Spleen (tissue), 11 donors: ENCODE measurements at regions not wholly inside any gene's neighbourhood (a gene's known extent, or its start where the extent isn't known, plus 50 kb on each side); places are given as distances from the start of the nearest gene placed in this dataset.

Experiments
- DNase-seq: peaks from one replicate; pipeline ENCODE4 v3.0.0-alpha.2; 2020
- H3K27ac ChIP-seq, 8 donors: fragments of 200-600 bp; sonication (generic) in 7 of 8; 1 replicate in 4 of 8; 2 replicates in 4 of 8; pipeline versions ENCODE4 v1.5.0 to v1.8.0; 2016 to 2021; ENCODE audit warnings: inconsistent platforms in 4 of 8, mild to moderate bottlenecking in 4 of 8, moderate library complexity in 1 of 8
- H3K27me3 ChIP-seq, 7 donors: fragments of 200-600 bp; sonication (generic) in 6 of 7; replicated peaks in 1 of 7; 1 replicate in 4 of 7; 2 replicates in 3 of 7; pipeline versions ENCODE4 v1.5.0 to v1.8.0; 2016 to 2021; ENCODE audit warnings: inconsistent platforms in 3 of 7, mild to moderate bottlenecking in 1 of 7
- H3K36me3 ChIP-seq, 6 donors: fragments of 200-600 bp; sonication (generic) in 5 of 6; 1 replicate in 4 of 6; 2 replicates in 2 of 6; pipeline versions ENCODE4 v1.5.0 to v1.8.0; 2016 to 2021; ENCODE audit warnings: inconsistent platforms in 2 of 6
- H3K4me1 ChIP-seq, 6 donors: fragments of 200-600 bp; sonication (generic) in 5 of 6; 1 replicate in 3 of 6; 2 replicates in 3 of 6; pipeline versions ENCODE4 v1.5.0 to v1.8.0; 2016 to 2021; ENCODE audit warnings: inconsistent platforms in 3 of 6
- H3K4me3 ChIP-seq, 8 donors: fragments of 200-600 bp; sonication (generic) in 7 of 8; 1 replicate in 4 of 8; 2 replicates in 4 of 8; pipeline versions ENCODE4 v1.5.0 to v1.8.0; 2016 to 2021; ENCODE audit warnings: inconsistent platforms in 4 of 8, mild to moderate bottlenecking in 4 of 8, moderate library complexity in 2 of 8
- H3K9me3 ChIP-seq, 8 donors: fragments of 200-600 bp; sonication (generic) in 7 of 8; 1 replicate in 4 of 8; 2 replicates in 4 of 8; pipeline versions ENCODE4 v1.5.0 to v1.8.0; 2016 to 2021; ENCODE audit warnings: inconsistent platforms in 4 of 8
- POLR2A ChIP-seq, 3 donors: fragments of 450-650 bp; IDR thresholded peaks; one replicate each; pipeline ENCODE4 v1.5.1; 2017; ENCODE audit warnings: antibody characterized with exemption in 3 of 3, mild to moderate bottlenecking in 1 of 3
- POLR2AphosphoS5 ChIP-seq, 3 donors: sonication (generic); formaldehyde crosslinking; IDR thresholded peaks; one replicate each; pipeline ENCODE4 v1.5.1; 2017; ENCODE audit warnings: antibody characterized with exemption in 3 of 3
- WGBS, 5 donors: extraction: QIAGEN DNeasy Blood & Tissue Kit in 3 of 5; methylation state at CpG; one replicate each; pipeline versions ENCODE4 v1.1.5 to v1.1.7; 2013 to 2018; 5-methylcytosine and 5-hydroxymethylcytosine counted together
- intact Hi-C: fragments of 100-400 bp; cut with DNase I; formaldehyde crosslinking; loops from one replicate; pipeline ENCODE4 v1.15.0; 2023; ENCODE audit warnings: low total_unique reads
- TF ChIP-seq, protein P1 (sequence below), 11 experiments: fragments of 200-600 bp in 7 of 11; fragments of 450-650 bp in 4 of 11; sonication (generic) in 4 of 11; IDR thresholded peaks in 8 of 11; conservative IDR thresholded peaks in 3 of 11; 1 replicate in 7 of 11; 2 replicates in 4 of 11; pipeline versions ENCODE4 v1.4.0 to v1.8.0; 2016 to 2021; ENCODE audit warnings: antibody characterized with exemption in 11 of 11, inconsistent platforms in 4 of 11, mild to moderate bottlenecking in 1 of 11
- donor health status: healthy with polysubstance abuse.
- donor health status: DM: no; HTN: no; CAD: no; lungs with moderate emphysema.
- donor health status: DM: no; HTN: no; CAD: no.
- donor health status: Bipolar disorder and iron deficiency.
- donor health status: healthy.
- donor health status: DM: no; HTN: no; CAD: no.
- donor health status: DM: yes; HTN: yes; CAD: no.

DNA sequence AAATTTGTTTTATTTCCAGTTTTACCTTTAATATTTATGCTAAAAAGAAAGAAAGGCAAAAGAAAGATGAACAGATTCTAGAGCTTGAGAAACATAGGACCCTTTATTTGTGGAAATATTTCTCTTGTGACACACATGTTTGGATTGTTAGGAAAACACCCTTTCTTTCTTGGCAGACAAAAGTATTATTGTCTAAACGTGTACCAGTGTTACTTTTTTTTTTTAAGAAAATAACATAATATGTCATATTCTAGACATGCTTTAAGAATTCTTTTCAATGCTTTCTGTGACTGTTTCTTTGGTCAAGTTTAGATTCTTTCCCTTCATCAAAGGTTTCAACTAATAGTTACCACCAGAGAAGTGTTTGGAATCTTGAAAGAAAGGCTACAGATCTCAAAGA is 183.4 kb upstream of the CNR1 start:
- WGBS, 5 donors: 56 to 63% (median 63%) methylated on average over 1 of the region's 1 CpG
- DNase-seq: no peak
- no peaks in the 10 kb centered on the region for H3K27me3 ChIP-seq
- H3K9me3 ChIP-seq: peaks cover 0 to 3% (median 0%) of the 10 kb centered on the region in 8 donors
- H3K36me3 ChIP-seq: no peaks in the 10 kb centered on the region
- H3K4me1 ChIP-seq: no peaks in the 10 kb centered on the region
- TF ChIP-seq POLR2A (IDR thresholded peaks at IDR 0.05) (no peak), POLR2AphosphoS5 (IDR thresholded peaks at IDR 0.05) (no peak)
- TF ChIP-seq, protein P1, sequence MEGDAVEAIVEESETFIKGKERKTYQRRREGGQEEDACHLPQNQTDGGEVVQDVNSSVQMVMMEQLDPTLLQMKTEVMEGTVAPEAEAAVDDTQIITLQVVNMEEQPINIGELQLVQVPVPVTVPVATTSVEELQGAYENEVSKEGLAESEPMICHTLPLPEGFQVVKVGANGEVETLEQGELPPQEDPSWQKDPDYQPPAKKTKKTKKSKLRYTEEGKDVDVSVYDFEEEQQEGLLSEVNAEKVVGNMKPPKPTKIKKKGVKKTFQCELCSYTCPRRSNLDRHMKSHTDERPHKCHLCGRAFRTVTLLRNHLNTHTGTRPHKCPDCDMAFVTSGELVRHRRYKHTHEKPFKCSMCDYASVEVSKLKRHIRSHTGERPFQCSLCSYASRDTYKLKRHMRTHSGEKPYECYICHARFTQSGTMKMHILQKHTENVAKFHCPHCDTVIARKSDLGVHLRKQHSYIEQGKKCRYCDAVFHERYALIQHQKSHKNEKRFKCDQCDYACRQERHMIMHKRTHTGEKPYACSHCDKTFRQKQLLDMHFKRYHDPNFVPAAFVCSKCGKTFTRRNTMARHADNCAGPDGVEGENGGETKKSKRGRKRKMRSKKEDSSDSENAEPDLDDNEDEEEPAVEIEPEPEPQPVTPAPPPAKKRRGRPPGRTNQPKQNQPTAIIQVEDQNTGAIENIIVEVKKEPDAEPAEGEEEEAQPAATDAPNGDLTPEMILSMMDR (IDR thresholded peaks at IDR 0.05 in 8 of 11, conservative IDR thresholded peaks at IDR 0.05 in 3 of 11): no peak
- intact Hi-C loops: no loop called here
- no peak overlapping the region for H3K4me3 ChIP-seq
- no peak overlapping the region for H3K27ac ChIP-seq

DNA sequence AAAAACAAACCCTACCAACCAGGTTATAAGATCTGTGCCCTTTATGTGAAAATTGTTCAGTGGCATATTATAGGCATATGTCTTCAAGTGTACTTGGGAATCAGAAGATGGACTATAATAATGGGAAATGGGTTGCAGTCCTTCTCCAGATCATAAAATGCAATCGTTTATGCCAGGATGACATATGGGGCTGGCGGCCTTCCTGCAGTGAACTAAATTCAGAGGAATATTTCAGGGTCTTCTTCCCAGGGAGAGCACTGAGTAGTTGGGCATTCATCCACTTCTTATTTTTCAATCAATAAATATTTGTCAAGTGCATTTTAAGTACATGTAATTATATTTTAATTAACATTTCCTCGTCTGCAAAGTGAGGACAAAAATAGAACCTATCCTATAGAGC is 176.2 kb upstream of the CNR1 start:
- Histone ChIP-seq H3K27me3 (no peaks in the 10 kb centered on the region), H3K27ac (no peak overlapping the region), H3K4me1 (no peaks in the 10 kb centered on the region), H3K36me3 (no peaks in the 10 kb centered on the region), H3K4me3 (no peak overlapping the region), H3K9me3 (peaks cover 0 to 2% (median 0%) of the 10 kb centered on the region in 8 donors)
- WGBS, 5 donors: 72 to 89% (median 84%) methylated on average over 3 of the region's 3 CpGs
- intact Hi-C loops: no loop called here
- TF ChIP-seq, protein P1 (IDR thresholded peaks at IDR 0.05 in 8 of 11, conservative IDR thresholded peaks at IDR 0.05 in 3 of 11): no peak
- TF ChIP-seq POLR2A (IDR thresholded peaks at IDR 0.05) (no peak), POLR2AphosphoS5 (IDR thresholded peaks at IDR 0.05) (no peak)
- DNase-seq: no peak

DNA sequence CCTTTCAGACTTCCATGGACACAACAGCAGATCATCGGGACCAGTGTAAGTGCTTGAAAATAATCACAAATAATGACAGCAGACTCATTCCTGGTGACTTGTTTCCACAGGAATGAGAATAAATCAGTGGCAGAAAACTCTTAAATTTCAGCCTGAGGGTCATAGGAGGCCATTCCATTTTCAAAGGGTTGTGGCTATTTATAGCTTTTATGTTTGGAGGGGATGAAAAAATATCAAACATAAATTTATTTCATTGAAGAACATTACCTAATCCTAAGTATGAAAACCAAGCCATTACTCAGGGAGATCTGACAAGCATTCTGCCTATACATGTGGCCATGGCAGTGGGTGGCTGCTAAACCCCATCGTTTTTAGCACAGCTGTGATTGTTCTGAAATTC is 173.6 kb upstream of the CNR1 start:
- H3K36me3 ChIP-seq: no peaks in the 10 kb centered on the region
- no peaks in the 10 kb centered on the region for H3K4me1 ChIP-seq
- no peak overlapping the region for H3K27ac ChIP-seq
- TF ChIP-seq, protein P1 (IDR thresholded peaks at IDR 0.05 in 8 of 11, conservative IDR thresholded peaks at IDR 0.05 in 3 of 11): no peak
- TF ChIP-seq POLR2A (IDR thresholded peaks at IDR 0.05): no peak
- TF ChIP-seq POLR2AphosphoS5 (IDR thresholded peaks at IDR 0.05): no peak
- H3K4me3 ChIP-seq: no peak overlapping the region
- intact Hi-C loops: no loop called here
- peaks cover 0 to 6% (median 0%) of the 10 kb centered on the region in 8 donors for H3K9me3 ChIP-seq
- no peak for DNase-seq
- WGBS, 5 donors: 60 to 70% (median 65%) methylated on average over 2 of the region's 2 CpGs
- no peaks in the 10 kb centered on the region for H3K27me3 ChIP-seq

DNA sequence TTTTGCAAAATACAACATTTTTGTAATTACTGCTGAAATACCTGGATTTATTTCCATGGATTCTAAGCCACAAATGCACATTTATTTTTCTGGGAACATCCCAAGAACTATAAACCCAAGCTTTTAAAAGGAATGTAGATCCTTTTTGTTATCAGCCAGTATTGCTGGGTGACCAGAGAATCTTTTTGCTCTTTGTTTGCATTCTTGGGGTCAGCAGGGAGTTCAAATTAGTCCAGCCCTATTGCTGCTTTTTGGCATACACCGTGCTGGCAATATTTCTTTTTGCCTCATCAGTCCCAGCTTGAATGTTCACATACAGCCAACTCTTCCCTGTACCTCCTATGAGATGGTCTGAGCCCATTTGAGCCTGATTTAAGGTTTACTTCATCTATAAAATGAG is 155.2 kb upstream of the CNR1 start:
- 75 to 88% (median 80%) methylated on average over 1 of the region's 1 CpG for WGBS, 5 donors
- H3K4me1 ChIP-seq: no peaks in the 10 kb centered on the region
- H3K36me3 ChIP-seq: no peaks in the 10 kb centered on the region
- intact Hi-C loops: no loop called here
- no peak overlapping the region for H3K27ac ChIP-seq
- peaks cover 0 to 12% (median 0%) of the 10 kb centered on the region in 7 donors for H3K27me3 ChIP-seq
- no peaks in the 10 kb centered on the region for H3K9me3 ChIP-seq
- TF ChIP-seq POLR2A (IDR thresholded peaks at IDR 0.05) (no peak), POLR2AphosphoS5 (IDR thresholded peaks at IDR 0.05) (no peak)
- TF ChIP-seq, protein P1 (IDR thresholded peaks at IDR 0.05 in 8 of 11, conservative IDR thresholded peaks at IDR 0.05 in 3 of 11): no peak
- DNase-seq: no peak
- no peak overlapping the region for H3K4me3 ChIP-seq
